Tibial nerve (tissue), 4 donors: ENCODE measurements at regions not wholly inside any gene's neighbourhood (a gene's known extent, or its start where the extent isn't known, plus 50 kb on each side); places are given as distances from the start of the nearest gene placed in this dataset.

Experiments used
- DNase-seq, 2 donors: peaks; one replicate each; pipeline ENCODE4 v3.0.0-alpha.2; 2019; ENCODE audit warnings: low spot score in 2 of 2
- H3K27ac ChIP-seq, 4 donors: fragments of 200-600 bp; sonication (generic) in 3 of 4; one replicate each; pipeline ENCODE4 v1.5.1; 2017 to 2019; ENCODE audit warnings: mild to moderate bottlenecking in 1 of 4
- H3K27me3 ChIP-seq, 2 donors: fragments of 200-600 bp; sonication (generic) in 1 of 2; one replicate each; pipeline versions ENCODE4 v1.5.1 to v1.6.0; 2017 to 2019
- H3K36me3 ChIP-seq, 3 donors: fragments of 200-600 bp; sonication (generic); one replicate each; pipeline ENCODE4 v1.5.1; 2018 to 2019
- H3K4me1 ChIP-seq, 4 donors: fragments of 200-600 bp; sonication (generic) in 3 of 4; one replicate each; pipeline ENCODE4 v1.5.1; 2017 to 2019
- H3K4me3 ChIP-seq, 4 donors: fragments of 200-600 bp; sonication (generic) in 3 of 4; one replicate each; pipeline ENCODE4 v1.5.1; 2017 to 2019; ENCODE audit warnings: mild to moderate bottlenecking in 1 of 4, moderate library complexity in 1 of 4
- H3K9me3 ChIP-seq, 4 donors: fragments of 200-600 bp; sonication (generic) in 3 of 4; one replicate each; pipeline ENCODE4 v1.5.1; 2017 to 2019
- CTCF ChIP-seq, 5 experiments: fragments of 200-600 bp in 3 of 5; fragments of 450-650 bp in 2 of 5; sonication (generic) in 3 of 5; IDR thresholded peaks; one replicate each; pipeline ENCODE4 v1.5.1; 2016 to 2019; ENCODE audit warnings: antibody characterized with exemption in 5 of 5, mild to moderate bottlenecking in 3 of 5, moderate library complexity in 2 of 5
- EP300 ChIP-seq, 2 donors: sonication (generic); formaldehyde crosslinking; IDR thresholded peaks; one replicate each; pipeline ENCODE4 v1.6.1; 2017; ENCODE audit warnings: antibody characterized with exemption in 2 of 2, mild to moderate bottlenecking in 1 of 2
- POLR2A ChIP-seq, 2 donors: fragments of 450-650 bp; IDR thresholded peaks; one replicate each; pipeline ENCODE4 v1.6.1; 2017; ENCODE audit warnings: antibody characterized with exemption in 2 of 2, mild to moderate bottlenecking in 2 of 2, moderate library complexity in 2 of 2
- WGBS, 2 donors: methylation state at CpG; one replicate each; pipeline ENCODE4 v1.1.5; 2018; 5-methylcytosine and 5-hydroxymethylcytosine counted together

GRCh38 chr13:109892101-109892500, 105.7 kb upstream of the IRS2 start:
- Histone ChIP-seq H3K4me3 (no peak overlapping the region), H3K36me3 (no peaks in the 10 kb centered on the region), H3K4me1 (no peaks in the 10 kb centered on the region), H3K9me3 (peaks cover 0 to 8% (median 0%) of the 10 kb centered on the region in 4 donors), H3K27ac (no peak overlapping the region), H3K27me3 (no peaks in the 10 kb centered on the region)
- TF ChIP-seq POLR2A (IDR thresholded peaks at IDR 0.05) (no peak), EP300 (IDR thresholded peaks at IDR 0.05) (no peak), CTCF (IDR thresholded peaks at IDR 0.05) (no peak)
- no peak for DNase-seq
- 89 to 95% methylated on average over 2 of the region's 2 CpGs for WGBS, 2 donors

GRCh38 chr13:109885235-109885634, 98.9 kb upstream of the IRS2 start:
- no peak for TF ChIP-seq EP300 (IDR thresholded peaks at IDR 0.05)
- no peak for TF ChIP-seq CTCF (IDR thresholded peaks at IDR 0.05)
- no peak for TF ChIP-seq POLR2A (IDR thresholded peaks at IDR 0.05)
- no peak for DNase-seq
- H3K36me3 ChIP-seq: no peaks in the 10 kb centered on the region
- H3K9me3 ChIP-seq: peaks cover 0 to 8% (median 0%) of the 10 kb centered on the region in 4 donors
- no peak overlapping the region for H3K4me3 ChIP-seq
- 98 to 100% methylated on average over 4 of the region's 4 CpGs for WGBS, 2 donors
- no peaks in the 10 kb centered on the region for H3K4me1 ChIP-seq
- H3K27me3 ChIP-seq: no peaks in the 10 kb centered on the region
- no peak overlapping the region for H3K27ac ChIP-seq

- TF ChIP-seq POLR2A (IDR thresholded peaks at IDR 0.05) (no peak), CTCF (IDR thresholded peaks at IDR 0.05) (no peak), EP300 (IDR thresholded peaks at IDR 0.05) (no peak)
- Histone ChIP-seq H3K36me3 (no peaks in the 10 kb centered on the region), H3K4me3 (no peak overlapping the region), H3K9me3 (peaks cover 0 to 8% (median 0%) of the 10 kb centered on the region in 4 donors), H3K27ac (no peak overlapping the region), H3K27me3 (no peaks in the 10 kb centered on the region), H3K4me1 (no peaks in the 10 kb centered on the region)
- no peak for DNase-seq
- WGBS, 2 donors: 50 to 80% methylated on average over 1 of the region's 1 CpG
Observed at GRCh38 chr13:109884462-109884861, 98.1 kb upstream of the IRS2 start.

GRCh38 chr13:109883181-109884180, 97.1 kb upstream of the IRS2 start:
- Histone ChIP-seq H3K4me1 (no peaks in the 10 kb centered on the region), H3K36me3 (no peaks in the 10 kb centered on the region), H3K9me3 (peaks cover 0 to 6% (median 0%) of the 10 kb centered on the region in 4 donors), H3K4me3 (no peak overlapping the region), H3K27me3 (no peaks in the 10 kb centered on the region), H3K27ac (no peak overlapping the region)
- DNase-seq: no peak
- TF ChIP-seq EP300 (IDR thresholded peaks at IDR 0.05) (no peak), POLR2A (IDR thresholded peaks at IDR 0.05) (no peak), CTCF (IDR thresholded peaks at IDR 0.05) (no peak)
- WGBS, 2 donors: 85 to 86% methylated on average over 20 of the region's 20 CpGs

- TF ChIP-seq POLR2A (IDR thresholded peaks at IDR 0.05) (no peak), CTCF (IDR thresholded peaks at IDR 0.05) (no peak)
- no peak for DNase-seq
- WGBS, 2 donors: 66 to 67% methylated on average over 14 of the region's 14 CpGs
- Histone ChIP-seq H3K27me3 (no peaks in the 10 kb centered on the region), H3K9me3 (no peaks in the 10 kb centered on the region), H3K36me3 (no peaks in the 10 kb centered on the region), H3K4me1 (no peaks in the 10 kb centered on the region), H3K27ac (no peak overlapping the region), H3K4me3 (no peak overlapping the region)
Observed at GRCh38 chr13:109881961-109882558, 95.7 kb upstream of the IRS2 start.
